ENCODE measurements at regions not wholly inside any gene's neighbourhood (a gene's known extent, or its start where the extent isn't known, plus 50 kb on each side); places are given as distances from the start of the nearest gene placed in this dataset.

DNA sequence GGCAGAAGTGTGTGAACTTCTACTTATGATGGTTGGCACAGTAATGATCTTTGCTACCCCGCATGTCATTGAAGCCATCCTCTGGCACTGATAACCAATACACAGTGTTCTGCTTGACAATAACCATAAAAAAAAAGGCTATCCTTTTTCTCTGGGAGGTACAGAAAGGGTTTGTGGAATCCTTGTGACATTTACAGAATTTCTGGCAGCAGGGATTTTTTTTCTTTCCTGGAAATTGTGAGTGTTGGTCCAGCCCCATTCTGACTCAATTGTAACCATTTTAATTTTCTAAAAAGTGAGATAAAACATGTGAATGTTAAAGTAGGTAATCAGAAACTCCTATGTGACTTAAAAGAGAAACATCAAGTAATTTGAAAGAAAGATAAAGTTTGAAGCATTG, 943.8 kb downstream of the TMTC2 start:
- intact Hi-C loops (cut with DNase I), result no loop called here
- peaks cover 0 to 7% (median 0%) of the 10 kb centered on the region in 4 donors for H3K4me1 ChIP-seq
- H3K9me3 ChIP-seq, result no peaks in the 10 kb centered on the region
- WGBS, 2 donors, result 86 to 96% methylated on average over 1 of the region's 1 CpG
- H3K4me3 ChIP-seq, result no peak overlapping the region
- DNase-seq, result no peak
- H3K27ac ChIP-seq, result no peak overlapping the region
- no peaks in the 10 kb centered on the region for H3K27me3 ChIP-seq
- TF ChIP-seq EP300 (IDR thresholded peaks at IDR 0.05) (no peak), POLR2AphosphoS5 (IDR thresholded peaks at IDR 0.05) (no peak), POLR2A (IDR thresholded peaks at IDR 0.05) (no peak)
- TF ChIP-seq, protein P1, sequence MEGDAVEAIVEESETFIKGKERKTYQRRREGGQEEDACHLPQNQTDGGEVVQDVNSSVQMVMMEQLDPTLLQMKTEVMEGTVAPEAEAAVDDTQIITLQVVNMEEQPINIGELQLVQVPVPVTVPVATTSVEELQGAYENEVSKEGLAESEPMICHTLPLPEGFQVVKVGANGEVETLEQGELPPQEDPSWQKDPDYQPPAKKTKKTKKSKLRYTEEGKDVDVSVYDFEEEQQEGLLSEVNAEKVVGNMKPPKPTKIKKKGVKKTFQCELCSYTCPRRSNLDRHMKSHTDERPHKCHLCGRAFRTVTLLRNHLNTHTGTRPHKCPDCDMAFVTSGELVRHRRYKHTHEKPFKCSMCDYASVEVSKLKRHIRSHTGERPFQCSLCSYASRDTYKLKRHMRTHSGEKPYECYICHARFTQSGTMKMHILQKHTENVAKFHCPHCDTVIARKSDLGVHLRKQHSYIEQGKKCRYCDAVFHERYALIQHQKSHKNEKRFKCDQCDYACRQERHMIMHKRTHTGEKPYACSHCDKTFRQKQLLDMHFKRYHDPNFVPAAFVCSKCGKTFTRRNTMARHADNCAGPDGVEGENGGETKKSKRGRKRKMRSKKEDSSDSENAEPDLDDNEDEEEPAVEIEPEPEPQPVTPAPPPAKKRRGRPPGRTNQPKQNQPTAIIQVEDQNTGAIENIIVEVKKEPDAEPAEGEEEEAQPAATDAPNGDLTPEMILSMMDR (IDR thresholded peaks at IDR 0.05), result no peak
- no peaks in the 10 kb centered on the region for H3K36me3 ChIP-seq

DNA sequence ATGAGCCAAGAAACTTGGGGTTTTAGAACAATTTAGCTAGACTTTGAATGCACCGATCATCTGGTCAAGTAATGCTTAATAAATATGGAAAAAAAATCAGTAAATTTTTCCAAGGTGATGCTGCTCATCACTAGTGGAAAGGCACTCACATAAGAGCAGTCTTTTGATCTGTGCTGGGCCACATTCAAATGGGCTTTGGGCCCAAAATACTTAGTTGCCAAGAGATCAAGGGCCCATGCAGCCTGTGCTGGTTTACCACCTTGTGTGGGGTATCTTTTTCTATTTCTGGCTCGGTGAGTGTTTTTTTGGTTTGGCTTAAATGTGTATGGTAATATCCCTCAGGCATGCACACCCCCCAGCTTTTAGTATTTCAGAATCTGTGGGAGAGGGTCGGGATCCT, 943.2 kb downstream of the TMTC2 start:
- H3K4me3 ChIP-seq, result no peak overlapping the region
- no peak for DNase-seq
- H3K9me3 ChIP-seq, result no peaks in the 10 kb centered on the region
- WGBS, 2 donors, result 73 to 76% methylated on average over 3 of the region's 3 CpGs
- peaks cover 0 to 7% (median 0%) of the 10 kb centered on the region in 4 donors for H3K4me1 ChIP-seq
- intact Hi-C loops (cut with DNase I), result no loop called here
- no peaks in the 10 kb centered on the region for H3K27me3 ChIP-seq
- H3K27ac ChIP-seq, result no peak overlapping the region
- no peaks in the 10 kb centered on the region for H3K36me3 ChIP-seq
- TF ChIP-seq EP300 (IDR thresholded peaks at IDR 0.05) (no peak), POLR2AphosphoS5 (IDR thresholded peaks at IDR 0.05) (no peak), POLR2A (IDR thresholded peaks at IDR 0.05) (no peak)
- TF ChIP-seq, protein P1 (IDR thresholded peaks at IDR 0.05), result no peak

DNA sequence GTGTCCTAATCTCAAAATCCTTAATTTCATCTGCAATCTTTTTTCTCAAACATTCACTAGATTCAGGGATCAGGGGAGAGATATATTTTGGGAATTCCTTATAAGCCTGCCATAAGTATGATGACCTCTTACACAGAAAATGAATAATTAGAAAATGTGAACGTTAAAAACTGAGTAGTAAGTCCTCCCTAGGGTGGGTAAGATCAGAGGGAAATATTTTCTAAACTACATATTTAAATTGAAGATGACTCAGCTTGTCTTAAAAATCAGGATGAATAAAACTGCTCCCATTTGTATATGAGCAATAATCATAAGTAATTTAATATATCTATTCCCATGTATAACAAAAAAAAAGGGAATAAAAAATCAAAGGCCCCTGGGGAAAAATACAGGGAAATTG, 935.5 kb downstream of the TMTC2 start:
- no peaks in the 10 kb centered on the region for H3K27me3 ChIP-seq
- no peak overlapping the region for H3K27ac ChIP-seq
- 59% methylated on average over 1 of the region's 1 CpG for WGBS, 2 donors
- H3K4me1 ChIP-seq, result no peaks in the 10 kb centered on the region
- H3K4me3 ChIP-seq, result no peak overlapping the region
- TF ChIP-seq, protein P1 (IDR thresholded peaks at IDR 0.05), result no peak
- TF ChIP-seq POLR2AphosphoS5 (IDR thresholded peaks at IDR 0.05) (no peak), EP300 (IDR thresholded peaks at IDR 0.05) (no peak), POLR2A (IDR thresholded peaks at IDR 0.05) (no peak)
- no peaks in the 10 kb centered on the region for H3K9me3 ChIP-seq
- intact Hi-C loops (cut with DNase I), result no loop called here
- no peaks in the 10 kb centered on the region for H3K36me3 ChIP-seq
- DNase-seq, result no peak

DNA sequence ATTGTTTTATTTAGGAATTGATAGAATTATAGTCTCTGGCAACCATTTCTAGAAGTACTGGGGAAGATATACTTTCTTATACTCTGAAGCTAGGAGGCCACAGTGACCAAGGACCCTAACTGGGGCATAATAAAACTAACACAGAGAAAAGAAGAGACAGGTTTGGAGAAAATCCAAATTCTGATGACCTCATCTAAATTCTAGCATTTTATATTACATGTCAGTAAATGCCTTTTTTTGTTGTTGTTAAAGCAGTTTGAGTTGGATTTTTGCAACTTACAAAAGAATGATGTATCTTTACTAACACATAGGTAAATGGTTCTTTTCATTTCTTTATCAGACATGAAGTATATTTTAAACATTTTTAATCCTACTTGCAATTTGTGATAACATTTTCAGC, 933.3 kb downstream of the TMTC2 start:
- Histone ChIP-seq H3K4me1 (no peaks in the 10 kb centered on the region), H3K27me3 (no peaks in the 10 kb centered on the region), H3K9me3 (no peaks in the 10 kb centered on the region), H3K27ac (no peak overlapping the region), H3K4me3 (no peak overlapping the region), H3K36me3 (no peaks in the 10 kb centered on the region)
- no peak for TF ChIP-seq POLR2AphosphoS5 (IDR thresholded peaks at IDR 0.05)
- TF ChIP-seq EP300 (IDR thresholded peaks at IDR 0.05), result no peak
- no peak for TF ChIP-seq POLR2A (IDR thresholded peaks at IDR 0.05)
- TF ChIP-seq, protein P1 (IDR thresholded peaks at IDR 0.05), result no peak
- DNase-seq, result no peak
- intact Hi-C loops (cut with DNase I), result no loop called here

DNA sequence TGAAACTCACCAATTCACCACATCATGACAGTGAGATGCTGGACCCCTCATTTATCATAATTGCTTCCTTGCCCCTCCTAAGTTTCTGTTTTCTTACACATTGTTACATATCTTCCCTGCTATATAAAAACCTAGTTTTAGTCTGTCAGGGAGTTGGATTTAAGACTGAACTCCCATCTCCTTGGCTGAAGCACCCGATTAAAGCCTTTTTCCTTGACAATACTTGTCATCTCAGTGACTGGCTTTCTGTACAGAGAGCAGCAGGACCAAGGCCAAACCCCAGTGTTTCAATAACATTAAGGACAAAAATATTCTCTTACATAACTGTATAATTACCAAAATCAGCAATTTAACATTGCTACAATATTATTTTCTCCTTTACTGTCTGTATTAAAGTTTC, 928.4 kb downstream of the TMTC2 start:
- no peak overlapping the region for H3K27ac ChIP-seq
- no peak for TF ChIP-seq EP300 (IDR thresholded peaks at IDR 0.05)
- TF ChIP-seq POLR2A (IDR thresholded peaks at IDR 0.05), result no peak
- TF ChIP-seq, protein P1 (IDR thresholded peaks at IDR 0.05), result no peak
- no peak for TF ChIP-seq POLR2AphosphoS5 (IDR thresholded peaks at IDR 0.05)
- no peaks in the 10 kb centered on the region for H3K27me3 ChIP-seq
- no peaks in the 10 kb centered on the region for H3K36me3 ChIP-seq
- WGBS, 2 donors, result 89 to 93% methylated on average over 1 of the region's 1 CpG
- H3K4me1 ChIP-seq, result peaks cover 0 to 15% (median 7%) of the 10 kb centered on the region in 4 donors
- DNase-seq, result no peak
- no peak overlapping the region for H3K4me3 ChIP-seq
- no peaks in the 10 kb centered on the region for H3K9me3 ChIP-seq
- intact Hi-C loops (cut with DNase I), result no loop called here

Data from sigmoid colon (tissue), 6 donors.